Mesothelial cell of epicardium (in vitro differentiated cells): ENCODE measurements at regions not wholly inside any gene's neighbourhood (a gene's known extent, or its start where the extent isn't known, plus 50 kb on each side); places are given as distances from the start of the nearest gene placed in this dataset.
A peak's percentile ranks its signal among the peaks of the same experiment; 100 is the strongest.

Experiments
- DNase-seq, 2 experiments: peaks; one replicate each; pipeline ENCODE4 v3.0.0; 2021; ENCODE audit warnings: low spot score in 2 of 2; ENCODE audit not compliant: unreplicated experiment in 2 of 2
- H3K27ac Mint-ChIP-seq: 2 replicates; pipeline ENCODE4 v1.8.0; 2021; ENCODE audit warnings: mixed read lengths
- H3K27me3 Mint-ChIP-seq: 2 replicates; pipeline ENCODE4 v1.8.0; 2021; ENCODE audit warnings: low read depth, mixed read lengths
- H3K36me3 Mint-ChIP-seq: 2 replicates; pipeline ENCODE4 v1.8.0; 2021; ENCODE audit warnings: mixed read lengths
- H3K4me1 Mint-ChIP-seq: 2 replicates; pipeline ENCODE4 v1.8.0; 2021; ENCODE audit warnings: mixed read lengths
- H3K4me3 Mint-ChIP-seq: 2 replicates; pipeline ENCODE4 v1.8.0; 2021; ENCODE audit warnings: mild to moderate bottlenecking, moderate library complexity, mixed read lengths
- H3K9me3 Mint-ChIP-seq: 2 replicates; pipeline ENCODE4 v1.8.0; 2021; ENCODE audit warnings: mixed read lengths
- TF ChIP-seq, protein P1 (sequence below): fragments of 200-600 bp; sonication (generic); IDR thresholded peaks from one replicate; pipeline ENCODE4 v1.5.0; 2021; ENCODE audit warnings: antibody characterized with exemption; ENCODE audit not compliant: unreplicated experiment

DNA sequence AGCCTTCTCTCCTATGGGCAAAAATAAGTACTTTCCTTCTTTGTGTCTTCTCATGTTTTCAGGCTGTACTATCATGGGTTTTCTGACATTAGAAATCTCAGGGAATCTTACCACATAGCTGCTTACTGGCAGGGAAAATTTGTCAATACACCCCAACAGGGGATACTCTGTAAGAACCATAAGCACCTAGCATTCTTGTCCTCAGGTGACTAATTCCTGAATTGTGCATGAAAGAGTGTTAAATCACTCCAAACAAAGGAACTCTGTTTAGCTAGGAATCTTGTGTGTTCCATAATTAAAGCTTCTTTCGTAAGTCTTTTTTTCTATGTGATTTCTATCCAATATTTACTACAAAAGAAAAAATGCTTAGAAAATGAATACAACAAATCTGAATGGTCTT, 206.7 kb upstream of the POT1 start:
- peaks cover 4% of the 10 kb centered on the region for H3K9me3 Mint-ChIP-seq
- no peaks in the 10 kb centered on the region for H3K27me3 Mint-ChIP-seq
- H3K36me3 Mint-ChIP-seq = no peaks in the 10 kb centered on the region
- H3K27ac Mint-ChIP-seq = no peak overlapping the region
- H3K4me1 Mint-ChIP-seq = peaks cover 10% of the 10 kb centered on the region
- TF ChIP-seq, protein P1, sequence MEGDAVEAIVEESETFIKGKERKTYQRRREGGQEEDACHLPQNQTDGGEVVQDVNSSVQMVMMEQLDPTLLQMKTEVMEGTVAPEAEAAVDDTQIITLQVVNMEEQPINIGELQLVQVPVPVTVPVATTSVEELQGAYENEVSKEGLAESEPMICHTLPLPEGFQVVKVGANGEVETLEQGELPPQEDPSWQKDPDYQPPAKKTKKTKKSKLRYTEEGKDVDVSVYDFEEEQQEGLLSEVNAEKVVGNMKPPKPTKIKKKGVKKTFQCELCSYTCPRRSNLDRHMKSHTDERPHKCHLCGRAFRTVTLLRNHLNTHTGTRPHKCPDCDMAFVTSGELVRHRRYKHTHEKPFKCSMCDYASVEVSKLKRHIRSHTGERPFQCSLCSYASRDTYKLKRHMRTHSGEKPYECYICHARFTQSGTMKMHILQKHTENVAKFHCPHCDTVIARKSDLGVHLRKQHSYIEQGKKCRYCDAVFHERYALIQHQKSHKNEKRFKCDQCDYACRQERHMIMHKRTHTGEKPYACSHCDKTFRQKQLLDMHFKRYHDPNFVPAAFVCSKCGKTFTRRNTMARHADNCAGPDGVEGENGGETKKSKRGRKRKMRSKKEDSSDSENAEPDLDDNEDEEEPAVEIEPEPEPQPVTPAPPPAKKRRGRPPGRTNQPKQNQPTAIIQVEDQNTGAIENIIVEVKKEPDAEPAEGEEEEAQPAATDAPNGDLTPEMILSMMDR = no peak
- H3K4me3 Mint-ChIP-seq = no peak overlapping the region
- no peak for DNase-seq

DNA sequence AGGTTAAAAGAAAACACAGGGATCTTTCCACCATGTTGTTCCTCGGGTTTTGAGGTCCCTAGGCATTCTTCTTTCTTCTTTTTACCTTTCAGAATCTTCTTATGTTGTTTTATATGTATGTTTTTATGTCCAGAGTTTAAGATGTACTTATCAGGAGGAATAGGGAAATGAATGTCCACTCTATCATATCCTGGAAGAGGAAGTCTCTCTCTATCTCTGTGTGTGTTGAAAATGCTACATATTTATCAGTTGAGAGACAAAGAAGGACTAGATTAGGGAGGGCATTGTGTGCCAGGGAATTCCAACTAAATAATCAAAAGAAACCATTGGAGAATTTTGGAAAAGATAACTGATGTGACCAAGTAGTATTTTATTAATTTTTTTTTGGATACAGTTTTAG, 200.5 kb upstream of the POT1 start:
- H3K4me1 Mint-ChIP-seq = peaks cover 8% of the 10 kb centered on the region

DNA sequence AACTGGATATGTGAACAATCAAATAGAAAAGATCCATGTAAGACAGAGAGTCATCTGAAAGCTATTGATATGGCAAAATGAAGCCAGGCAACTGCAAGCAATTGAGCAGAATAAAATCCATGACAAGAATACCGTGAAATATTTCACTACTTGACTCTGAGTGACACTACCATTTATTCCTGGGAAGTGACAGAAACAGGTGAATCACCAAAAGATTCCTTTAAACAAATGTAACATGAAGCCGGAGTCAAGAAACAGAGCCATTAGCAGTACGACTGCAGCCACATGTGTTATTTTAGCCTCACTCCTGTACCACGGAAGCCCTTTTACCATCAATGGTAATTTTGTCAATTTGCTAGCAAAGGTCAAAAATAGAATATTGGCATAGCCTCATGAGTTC, 197.7 kb upstream of the POT1 start:
- Mint-ChIP-seq H3K27me3 (no peaks in the 10 kb centered on the region), H3K4me1 (peaks cover 8% of the 10 kb centered on the region), H3K36me3 (peaks cover 2% of the 10 kb centered on the region), H3K27ac (no peak overlapping the region), H3K4me3 (no peak overlapping the region), H3K9me3 (peaks cover 13% of the 10 kb centered on the region)
- DNase-seq = no peak
- TF ChIP-seq, protein P1 = no peak

More for the DNA sequence above, 200.5 kb upstream of the POT1 start:
- no peaks in the 10 kb centered on the region for H3K36me3 Mint-ChIP-seq
- H3K27me3 Mint-ChIP-seq = no peaks in the 10 kb centered on the region
- TF ChIP-seq, protein P1 = no peak
- no peak overlapping the region for H3K4me3 Mint-ChIP-seq
- no peak for DNase-seq
- no peak overlapping the region for H3K27ac Mint-ChIP-seq
- H3K9me3 Mint-ChIP-seq = peaks cover under 1% of the 10 kb centered on the region

DNA sequence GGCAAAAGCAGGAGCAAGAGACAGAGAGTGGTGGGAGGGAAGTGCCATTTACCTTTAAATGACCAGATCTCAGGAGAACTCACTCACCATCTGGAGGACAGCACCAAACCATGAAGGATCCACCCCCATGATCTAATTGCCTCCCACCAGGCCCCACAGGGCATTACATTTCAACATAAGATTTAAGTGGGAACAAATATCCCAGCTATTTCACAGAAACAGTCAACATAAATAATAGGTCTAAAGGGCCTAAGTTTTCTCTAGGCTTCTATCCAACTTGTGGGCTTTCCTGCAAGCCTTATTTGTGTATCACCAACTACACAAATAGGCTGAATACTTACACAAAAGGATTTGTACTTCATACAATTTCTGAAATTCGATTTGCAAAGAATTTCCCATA, 196.8 kb upstream of the POT1 start:
- H3K36me3 Mint-ChIP-seq = peaks cover 2% of the 10 kb centered on the region
- no peak overlapping the region for H3K4me3 Mint-ChIP-seq
- H3K9me3 Mint-ChIP-seq = peaks cover 13% of the 10 kb centered on the region
- peak overlapping the region; percentile 39 for H3K27ac Mint-ChIP-seq
- TF ChIP-seq, protein P1 = no peak
- no peak for DNase-seq
- H3K27me3 Mint-ChIP-seq = no peaks in the 10 kb centered on the region
- peaks cover 8% of the 10 kb centered on the region for H3K4me1 Mint-ChIP-seq

DNA sequence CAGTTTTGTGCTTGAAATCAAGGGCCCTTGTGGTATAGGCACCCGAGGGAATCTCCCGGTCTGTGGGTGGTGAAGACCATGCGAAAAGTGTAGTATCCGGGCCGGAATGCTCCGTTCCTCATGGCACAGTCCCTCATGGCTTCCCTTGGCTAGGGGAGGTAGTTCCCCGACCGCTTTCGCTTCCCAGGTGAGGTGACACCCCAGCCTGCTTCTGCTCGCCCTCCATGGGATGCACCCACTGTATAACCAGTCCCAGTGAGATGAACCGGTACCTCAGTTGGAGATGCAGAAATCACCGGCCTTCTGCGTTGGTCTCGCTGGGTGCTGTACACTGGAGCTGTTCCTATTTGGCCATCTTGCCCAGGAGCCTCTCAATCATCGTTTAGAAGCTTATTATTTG, 195.7 kb upstream of the POT1 start:
- DNase-seq = no peak
- peaks cover 8% of the 10 kb centered on the region for H3K4me1 Mint-ChIP-seq
- H3K27ac Mint-ChIP-seq = no peak overlapping the region
- no peaks in the 10 kb centered on the region for H3K27me3 Mint-ChIP-seq
- H3K9me3 Mint-ChIP-seq = peaks cover 13% of the 10 kb centered on the region
- H3K36me3 Mint-ChIP-seq = peaks cover 2% of the 10 kb centered on the region
- H3K4me3 Mint-ChIP-seq = no peak overlapping the region
- TF ChIP-seq, protein P1 = no peak

DNA sequence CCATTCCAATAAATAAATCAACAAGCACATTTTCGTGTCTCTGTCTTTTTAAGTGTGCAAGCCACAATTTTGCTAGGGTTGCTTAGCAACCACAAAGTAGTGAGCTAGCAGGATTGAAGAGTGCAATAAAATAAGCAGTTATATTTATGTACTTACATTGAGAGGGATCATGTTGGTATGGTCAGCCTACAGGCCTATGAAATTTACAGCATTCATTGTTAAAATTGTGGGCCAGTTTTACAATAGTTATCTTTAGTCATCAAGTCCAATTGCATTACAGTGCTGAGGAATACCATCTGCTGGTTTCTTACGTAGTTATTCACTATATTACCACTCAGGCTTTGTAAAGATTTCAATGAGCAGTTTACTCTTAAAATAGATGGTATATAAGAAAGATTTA, 192.5 kb upstream of the POT1 start:
- TF ChIP-seq, protein P1 = no peak
- peaks cover 2% of the 10 kb centered on the region for H3K36me3 Mint-ChIP-seq
- H3K27me3 Mint-ChIP-seq = no peaks in the 10 kb centered on the region
- H3K4me1 Mint-ChIP-seq = peaks cover 8% of the 10 kb centered on the region
- H3K27ac Mint-ChIP-seq = no peak overlapping the region
- no peak overlapping the region for H3K4me3 Mint-ChIP-seq
- H3K9me3 Mint-ChIP-seq = peaks cover 13% of the 10 kb centered on the region
- DNase-seq = no peak
